AG10803 (cell line): ENCODE measurements at regions not wholly inside any gene's neighbourhood (a gene's known extent, or its start where the extent isn't known, plus 50 kb on each side); places are given as distances from the start of the nearest gene placed in this dataset.

ENCODE experiments used
- DNase-seq: peaks from one replicate; pipeline ENCODE4 v3.0.0; 2010; ENCODE audit warnings: low read depth
- H3K4me3 ChIP-seq: 2 replicates; pipeline ENCODE4 v1.5.1; 2011; ENCODE audit warnings: mild to moderate bottlenecking, low read length, control low read depth
- TF ChIP-seq, protein P1 (sequence below): conservative IDR thresholded peaks from 2 replicates; pipeline ENCODE4 v1.5.1; 2011; ENCODE audit warnings: mild to moderate bottlenecking, low read length, control low read depth, inconsistent platforms

DNA sequence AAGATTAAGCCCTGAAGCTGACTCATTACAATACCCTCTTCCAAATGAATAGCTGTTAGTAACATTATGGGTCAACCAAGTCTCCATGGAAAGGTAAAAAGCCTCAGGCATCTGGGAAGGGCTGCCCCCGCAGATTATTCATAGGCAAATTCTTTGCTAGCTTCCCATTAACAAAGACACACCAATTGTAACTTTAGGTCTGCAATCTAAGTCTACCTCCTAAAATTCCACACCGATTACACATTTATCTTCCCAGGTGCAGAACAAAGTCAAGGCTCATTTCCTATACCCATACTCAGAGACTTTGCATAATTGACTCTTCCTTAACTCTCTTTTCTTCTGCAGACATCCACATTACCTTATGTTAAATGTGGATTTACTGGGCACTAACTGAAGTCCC is 826.3 kb upstream of the MBL2 start:
- TF ChIP-seq, protein P1, sequence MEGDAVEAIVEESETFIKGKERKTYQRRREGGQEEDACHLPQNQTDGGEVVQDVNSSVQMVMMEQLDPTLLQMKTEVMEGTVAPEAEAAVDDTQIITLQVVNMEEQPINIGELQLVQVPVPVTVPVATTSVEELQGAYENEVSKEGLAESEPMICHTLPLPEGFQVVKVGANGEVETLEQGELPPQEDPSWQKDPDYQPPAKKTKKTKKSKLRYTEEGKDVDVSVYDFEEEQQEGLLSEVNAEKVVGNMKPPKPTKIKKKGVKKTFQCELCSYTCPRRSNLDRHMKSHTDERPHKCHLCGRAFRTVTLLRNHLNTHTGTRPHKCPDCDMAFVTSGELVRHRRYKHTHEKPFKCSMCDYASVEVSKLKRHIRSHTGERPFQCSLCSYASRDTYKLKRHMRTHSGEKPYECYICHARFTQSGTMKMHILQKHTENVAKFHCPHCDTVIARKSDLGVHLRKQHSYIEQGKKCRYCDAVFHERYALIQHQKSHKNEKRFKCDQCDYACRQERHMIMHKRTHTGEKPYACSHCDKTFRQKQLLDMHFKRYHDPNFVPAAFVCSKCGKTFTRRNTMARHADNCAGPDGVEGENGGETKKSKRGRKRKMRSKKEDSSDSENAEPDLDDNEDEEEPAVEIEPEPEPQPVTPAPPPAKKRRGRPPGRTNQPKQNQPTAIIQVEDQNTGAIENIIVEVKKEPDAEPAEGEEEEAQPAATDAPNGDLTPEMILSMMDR, result no peak
- no peak for DNase-seq
- H3K4me3 ChIP-seq, result no peak overlapping the region

DNA sequence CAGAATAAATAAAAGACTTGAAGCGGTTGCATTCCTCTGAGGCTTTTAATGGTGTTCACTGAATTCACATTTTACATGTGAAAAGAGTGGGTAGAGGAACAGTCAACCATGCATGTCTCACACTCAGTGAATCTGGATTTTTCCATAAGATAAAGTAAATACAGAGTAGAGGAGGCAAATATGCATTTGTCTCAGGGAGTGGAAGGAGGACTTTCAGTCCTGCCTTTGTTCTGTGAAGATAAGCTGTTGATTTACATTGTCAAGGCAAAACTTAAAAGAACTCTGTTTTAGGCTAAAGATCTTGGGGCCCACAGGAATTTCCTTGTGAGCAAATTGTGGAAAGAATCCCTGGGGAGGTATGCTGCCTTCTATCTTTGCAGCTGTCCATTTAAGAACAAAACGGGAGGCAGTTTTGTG is 825.3 kb upstream of the MBL2 start:
- TF ChIP-seq, protein P1, result no peak
- no peak overlapping the region for H3K4me3 ChIP-seq
- no peak for DNase-seq

DNA sequence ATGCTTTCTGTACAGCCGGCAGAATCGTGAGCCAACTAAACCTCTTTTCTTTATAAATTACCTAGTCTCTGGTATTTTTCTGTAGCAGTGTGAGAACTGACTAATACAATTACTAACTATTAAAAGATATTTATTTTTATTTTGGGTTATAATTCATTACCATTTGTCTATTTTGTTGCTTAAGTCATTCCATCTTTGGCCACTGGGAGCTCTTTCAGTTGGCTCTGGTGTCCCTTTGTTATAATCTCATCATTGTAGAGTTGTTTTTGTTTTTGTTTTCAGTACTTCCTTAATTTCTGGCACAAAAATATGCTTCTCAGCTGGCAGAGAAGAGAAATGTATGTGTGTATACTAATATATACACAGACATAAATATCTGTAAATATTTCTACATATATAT is 807.9 kb upstream of the MBL2 start:
- TF ChIP-seq, protein P1, result no peak
- no peak overlapping the region for H3K4me3 ChIP-seq
- DNase-seq, result no peak

DNA sequence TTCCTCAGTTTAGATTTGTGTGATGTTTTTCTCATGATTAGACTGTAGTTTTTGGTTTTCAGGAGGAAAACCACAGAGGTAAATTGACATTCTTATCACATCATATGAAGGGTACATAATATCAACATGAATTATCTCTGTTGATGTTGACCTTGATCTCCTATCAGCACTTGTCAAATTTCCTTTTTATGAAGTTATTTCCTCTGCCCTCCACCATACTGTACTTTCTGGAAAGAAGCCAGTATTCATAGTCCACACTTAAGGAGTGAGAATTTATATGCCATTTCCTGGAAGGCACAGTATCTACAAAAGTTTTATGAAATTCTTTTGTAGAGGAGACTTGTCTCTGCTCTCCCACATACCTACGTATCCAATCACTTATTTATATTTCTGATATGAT is 807.2 kb upstream of the MBL2 start:
- no peak for DNase-seq
- TF ChIP-seq, protein P1, result no peak
- no peak overlapping the region for H3K4me3 ChIP-seq

DNA sequence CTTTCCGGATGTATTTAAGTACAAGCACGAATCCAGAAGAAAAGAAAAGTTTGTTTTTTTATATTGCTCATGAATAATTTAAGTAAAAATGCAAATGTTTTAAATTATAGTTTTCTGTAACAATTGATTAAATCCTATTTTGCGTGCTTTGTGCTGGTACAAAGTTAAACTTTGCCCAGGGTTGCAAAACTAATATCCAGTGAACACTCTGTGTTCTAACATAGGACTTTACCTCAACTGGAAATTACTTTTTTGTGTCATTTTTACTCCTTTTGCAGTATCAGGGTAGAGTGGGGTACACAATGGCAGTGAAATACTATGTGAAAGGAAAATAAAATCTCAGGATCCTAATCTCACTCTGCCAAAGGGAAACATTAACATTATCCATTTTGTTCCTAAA is 801.4 kb upstream of the MBL2 start:
- TF ChIP-seq, protein P1, result no peak
- H3K4me3 ChIP-seq, result no peak overlapping the region
- no peak for DNase-seq

DNA sequence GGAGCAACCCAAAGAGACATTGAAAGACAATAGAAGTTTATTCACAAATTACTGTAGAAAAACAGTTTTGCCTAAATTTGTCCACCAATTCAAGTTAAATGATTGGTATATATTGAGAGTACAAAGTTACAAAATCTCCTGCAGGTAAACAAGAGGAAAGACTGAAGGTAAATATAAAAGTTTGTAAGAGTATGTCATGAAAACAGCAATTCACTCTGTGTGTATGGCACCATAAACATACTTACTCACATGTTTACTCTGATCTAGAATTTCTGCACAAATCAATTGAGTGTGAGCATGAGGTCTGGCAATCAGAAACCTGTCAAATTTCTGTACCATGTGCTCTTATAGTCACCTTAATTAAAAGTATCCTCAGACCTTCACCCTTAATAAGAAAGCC is 800.9 kb upstream of the MBL2 start:
- no peak for DNase-seq
- no peak overlapping the region for H3K4me3 ChIP-seq
- TF ChIP-seq, protein P1, result no peak

DNA sequence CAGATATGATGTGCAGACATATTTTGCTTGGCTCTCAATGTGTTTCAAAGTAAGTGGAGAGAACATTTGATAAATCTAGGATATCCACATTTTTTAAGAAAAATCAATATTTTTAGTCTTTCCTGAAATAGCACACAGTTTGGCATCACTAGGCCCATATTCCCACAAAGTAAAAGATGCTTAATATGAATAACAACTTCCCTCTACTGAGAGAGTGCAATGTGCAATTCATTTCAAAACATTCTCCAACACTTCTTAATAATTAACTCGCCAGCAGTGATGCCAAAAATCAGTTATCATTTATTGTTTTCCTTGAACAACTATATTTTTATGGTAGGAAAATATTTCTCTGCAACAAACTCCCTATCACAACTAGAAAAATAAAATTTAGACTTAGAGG is 800.2 kb upstream of the MBL2 start:
- no peak overlapping the region for H3K4me3 ChIP-seq
- DNase-seq, result no peak
- TF ChIP-seq, protein P1, result no peak
